ENCODE measurements at regions not wholly inside any gene's neighbourhood (a gene's known extent, or its start where the extent isn't known, plus 50 kb on each side); places are given as distances from the start of the nearest gene placed in this dataset.
"Not testable (repeated sequence)": the region's sequence is repeated elsewhere in the genome, so short reads cannot be mapped to it uniquely, and the experiment has no call there.

DNA sequence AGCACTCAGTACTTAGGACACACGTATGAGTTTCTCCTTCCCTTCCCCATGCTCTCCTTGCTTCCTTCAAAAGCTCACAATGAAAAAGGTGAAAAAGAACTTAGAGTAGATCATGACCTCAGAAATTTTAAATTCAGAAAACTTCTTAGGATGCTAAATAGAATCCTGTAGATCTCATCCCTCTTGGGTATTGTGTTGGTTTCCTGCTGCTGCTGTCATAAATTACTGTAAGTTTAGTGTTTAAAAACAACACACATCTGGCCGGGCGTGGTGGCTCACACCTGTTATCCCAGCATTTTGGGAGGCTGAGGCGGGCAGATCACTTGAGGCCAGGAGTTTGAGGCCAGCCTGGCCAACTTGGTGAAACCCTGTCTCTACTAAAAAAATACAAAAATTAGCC is 106.9 kb downstream of the SOCS6 start:
- not testable (repeated sequence) for DNase-seq (ENCODE audit: low read depth, low spot score)

DNA sequence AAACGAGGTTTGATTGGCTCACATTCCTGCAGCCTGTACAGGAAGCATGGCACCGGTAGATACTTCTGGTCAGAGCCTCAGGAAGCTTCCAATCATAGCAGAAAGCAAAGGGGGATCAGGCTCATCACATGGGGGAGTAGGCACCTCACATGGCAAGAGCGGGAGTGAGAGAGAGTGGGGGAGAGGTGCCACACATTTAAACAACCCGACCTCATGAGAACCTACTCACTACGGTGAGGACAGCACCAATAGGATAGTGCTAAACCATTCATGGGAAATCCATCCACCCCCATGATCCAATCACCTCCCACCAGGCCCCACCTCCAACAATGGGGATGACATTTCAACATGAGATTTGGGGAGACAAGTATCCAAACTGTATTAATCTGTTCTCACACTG is 105.8 kb downstream of the SOCS6 start:
- no peak for DNase-seq (ENCODE audit: low read depth, low spot score)

DNA sequence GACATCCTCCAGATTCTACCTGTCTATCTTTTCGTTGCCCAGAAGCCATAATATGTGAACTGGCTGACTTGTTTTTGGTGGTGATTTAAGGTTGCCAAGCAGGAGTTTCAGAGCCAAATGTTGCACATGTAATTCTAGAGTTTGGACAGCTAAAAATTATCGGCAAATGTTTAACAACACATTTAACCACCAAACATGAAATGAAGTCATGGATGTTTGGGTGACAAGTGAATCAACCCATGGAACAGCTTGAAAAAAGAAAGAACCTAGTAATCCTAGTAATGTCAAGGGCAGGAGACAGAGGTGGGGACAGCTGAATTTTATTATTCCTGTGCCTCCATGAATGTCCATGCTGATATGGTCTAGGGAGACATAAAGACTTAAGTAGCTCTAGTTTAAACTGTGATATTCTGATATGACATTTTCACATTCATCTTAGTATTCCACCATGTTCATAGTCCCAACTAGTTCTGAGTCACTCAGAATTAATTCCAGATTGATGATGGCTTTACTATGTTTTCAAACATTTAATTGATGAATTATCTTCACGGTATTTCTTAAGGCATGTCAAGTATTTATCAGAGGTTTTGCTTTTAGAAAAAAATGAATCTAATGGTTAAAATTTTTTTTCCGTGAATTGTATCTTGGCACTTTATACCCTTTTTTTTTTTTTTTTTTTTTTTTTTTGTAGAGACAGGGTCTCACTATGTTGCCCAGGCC is 101.7 kb downstream of the SOCS6 start:
- no peak for DNase-seq (ENCODE audit: low read depth, low spot score)

DNA sequence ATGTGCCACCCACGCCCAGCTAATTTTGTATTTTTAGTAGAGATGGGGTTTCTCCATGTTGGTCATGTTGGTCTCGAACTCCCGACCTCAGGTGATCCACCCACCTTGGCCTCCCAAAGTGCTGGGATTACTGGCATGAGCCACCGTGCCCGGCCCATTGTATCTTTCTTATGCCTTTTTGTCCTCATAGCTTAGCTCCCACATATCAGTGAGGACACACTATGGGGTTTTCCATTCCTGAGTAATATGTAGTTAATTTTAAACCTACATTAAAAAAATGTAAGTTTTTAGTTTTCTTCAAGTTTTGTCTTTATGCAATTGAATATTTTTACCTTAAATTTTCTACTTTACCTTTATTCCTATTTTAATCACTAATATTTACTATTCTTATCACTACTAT is 100.2 kb downstream of the SOCS6 start:
- not testable (repeated sequence) for DNase-seq (ENCODE audit: low read depth, low spot score)

GRCh38 chr18:70387027-70387426 is 98.2 kb downstream of the SOCS6 start:
- DNase-seq (ENCODE audit: low read depth, low spot score), result no peak

DNA sequence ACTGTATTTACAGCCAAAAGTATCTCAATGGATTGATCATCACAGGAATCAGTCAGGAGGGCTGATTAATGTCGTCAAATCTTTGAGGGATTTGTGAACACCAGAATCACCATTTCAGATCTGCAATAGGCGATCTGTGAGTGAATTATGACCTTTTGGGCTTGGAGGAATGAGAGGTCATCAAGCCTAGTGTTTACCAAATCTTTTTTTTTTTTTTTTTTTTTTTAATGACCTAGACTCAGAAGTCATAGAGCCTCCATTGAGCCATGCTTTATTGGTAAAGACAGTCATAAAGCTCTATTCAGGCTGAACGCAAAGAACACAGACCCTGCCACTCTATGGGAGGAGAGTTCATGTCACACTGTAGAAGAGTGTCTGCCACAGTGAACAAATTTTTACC is 97.7 kb downstream of the SOCS6 start:
- no peak for DNase-seq (ENCODE audit: low read depth, low spot score)

GRCh38 chr18:70385474-70385873 is 96.6 kb downstream of the SOCS6 start:
- no peak for DNase-seq (ENCODE audit: low read depth, low spot score)

- no peak for DNase-seq (ENCODE audit: low read depth, low spot score)
Measured at GRCh38 chr18:70384181-70384790, 95.4 kb downstream of the SOCS6 start.

- DNase-seq (ENCODE audit: low read depth, low spot score), result no peak
Measured at GRCh38 chr18:70382992-70383717, 94.3 kb downstream of the SOCS6 start.

DNA sequence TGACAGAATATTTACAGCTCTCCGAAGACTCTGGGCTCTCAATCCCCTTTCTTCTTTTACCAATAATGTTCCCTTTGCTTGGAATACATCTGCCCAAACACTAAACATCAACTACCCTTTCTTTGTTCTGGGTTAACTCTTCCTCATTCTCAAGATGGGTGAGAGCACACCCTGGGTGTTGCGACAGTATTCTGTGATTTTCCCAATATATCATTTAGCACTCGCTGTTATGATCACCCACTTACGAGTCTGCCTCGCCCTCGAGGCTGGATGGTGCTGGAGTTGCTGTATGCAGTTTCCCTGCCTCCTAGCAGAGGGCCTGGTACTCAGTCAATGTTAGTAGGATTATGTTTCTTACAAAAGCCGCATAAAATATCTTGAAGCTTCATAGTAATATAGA is 93.2 kb downstream of the SOCS6 start:
- DNase-seq (ENCODE audit: low read depth, low spot score), result no peak

- no peak for DNase-seq (ENCODE audit: low read depth, low spot score)
Measured at GRCh38 chr18:70380915-70381896, 92.4 kb downstream of the SOCS6 start.
